Femur (tissue), 1 donor: ENCODE measurements at regions not wholly inside any gene's neighbourhood (a gene's known extent, or its start where the extent isn't known, plus 50 kb on each side); places are given as distances from the start of the nearest gene placed in this dataset.

Source experiments
- DNase-seq: peaks from one replicate; pipeline ENCODE4 v3.0.0-alpha.2; 2017

DNA sequence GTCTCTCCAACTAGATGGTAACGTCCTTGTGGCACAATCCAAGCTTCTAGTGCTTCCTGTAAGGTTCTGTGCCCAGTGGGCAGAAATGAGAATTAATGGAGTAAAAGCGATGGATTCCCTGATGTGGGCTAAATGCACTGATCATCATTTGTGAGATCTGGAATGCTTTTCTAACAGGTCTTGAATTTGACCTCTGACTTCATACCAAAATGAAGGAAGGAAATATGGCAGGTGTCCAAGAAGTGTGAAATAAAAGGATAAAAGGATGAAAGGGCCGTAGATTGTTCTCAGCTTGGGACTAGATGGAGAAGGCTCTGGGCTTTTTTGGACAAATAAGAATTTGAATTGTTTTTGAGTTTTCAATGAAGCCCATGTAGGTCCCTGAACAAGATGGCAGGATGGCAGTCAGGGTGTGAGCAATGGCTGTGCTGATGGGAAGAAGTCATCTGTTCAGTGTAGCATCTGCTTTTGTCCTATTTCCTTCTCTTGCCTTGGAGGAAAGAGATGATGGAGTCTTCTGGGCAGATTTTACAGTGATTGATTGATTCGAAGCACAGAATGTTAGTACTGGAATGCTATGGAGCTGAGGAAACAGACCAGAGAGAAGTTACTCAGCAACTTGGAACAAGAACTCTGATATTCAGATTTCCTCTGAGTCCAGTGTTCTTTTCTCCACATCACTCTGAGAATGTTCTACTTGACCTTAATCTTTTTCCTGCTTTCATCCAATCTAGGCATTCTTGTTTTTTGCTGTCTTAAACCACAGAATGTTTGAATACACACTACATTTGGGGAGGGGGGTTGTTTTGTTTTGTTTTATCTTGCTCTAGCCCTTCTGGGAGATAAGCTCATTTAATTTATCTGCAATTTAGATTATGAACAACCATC lies 286.0 kb downstream of the HLX start:
- DNase-seq, result no peak

DNA sequence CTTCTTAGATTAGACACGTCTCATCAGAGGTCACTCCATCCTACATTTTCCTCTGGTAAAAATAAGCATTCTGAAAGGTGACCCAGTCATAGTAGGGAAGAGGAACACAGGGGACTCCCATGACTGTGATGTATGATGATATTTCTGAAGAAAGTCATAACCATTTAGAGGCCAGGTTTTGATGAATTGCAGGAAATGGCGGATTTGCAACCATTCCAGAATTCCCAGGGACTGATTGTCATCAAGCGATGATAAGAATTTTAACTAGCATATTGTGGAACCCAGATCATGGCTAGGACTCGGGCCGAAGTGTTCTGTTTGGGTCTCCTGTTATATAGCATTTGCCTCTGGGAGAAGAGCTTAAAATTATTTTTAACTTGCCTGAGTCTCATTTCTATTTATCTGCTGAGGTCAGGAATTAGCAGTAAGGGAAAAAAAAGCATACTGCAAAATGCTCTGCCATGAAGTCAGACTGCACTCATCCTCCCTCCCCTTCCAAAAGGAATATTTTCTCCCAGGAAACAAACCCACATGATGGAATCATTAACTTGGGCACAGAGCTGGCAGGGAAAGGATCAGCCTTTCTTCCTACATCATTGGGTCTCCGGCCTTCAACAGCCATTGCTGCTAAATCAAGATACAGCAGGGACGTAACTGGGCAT lies 286.7 kb downstream of the HLX start:
- DNase-seq, result no peak

DNA sequence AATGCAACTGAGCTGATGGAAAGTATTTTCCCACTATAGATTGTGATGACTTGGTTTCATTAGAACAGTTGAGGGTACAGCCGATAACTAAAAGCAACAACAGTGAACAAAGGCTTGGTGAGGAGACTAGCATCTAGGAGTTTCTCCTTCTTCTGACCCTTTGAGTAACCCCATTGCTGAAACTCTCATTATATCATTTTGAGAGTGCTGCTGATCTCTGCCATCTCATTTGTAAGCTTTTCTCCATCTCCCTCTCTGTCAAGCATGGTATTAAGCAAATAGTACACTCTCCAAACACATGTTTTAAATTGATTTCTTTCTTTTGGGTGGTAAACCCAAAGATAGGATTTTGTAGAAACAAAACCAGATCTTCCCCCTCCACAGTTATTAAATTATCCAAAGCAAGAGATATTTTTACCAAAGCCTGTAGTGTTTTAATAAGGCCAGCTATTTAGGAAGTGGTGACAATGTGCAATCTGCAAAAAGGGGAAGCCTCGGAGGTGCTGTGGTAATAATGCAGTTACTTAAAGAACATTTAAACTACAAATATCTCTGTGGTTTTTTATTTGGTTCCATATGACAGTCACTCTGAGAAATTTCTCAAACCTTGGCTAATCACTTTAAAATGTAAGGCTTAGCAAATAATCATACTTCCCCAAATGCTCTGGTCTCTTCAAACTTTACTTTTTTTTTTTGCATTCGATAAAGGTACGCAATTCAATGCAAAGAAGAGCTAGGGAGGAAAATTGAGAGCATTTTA lies 287.5 kb downstream of the HLX start:
- DNase-seq, result no peak

GRCh38 chr1:221169447-221169889 lies 290.2 kb downstream of the HLX start:
- no peak for DNase-seq

DNA sequence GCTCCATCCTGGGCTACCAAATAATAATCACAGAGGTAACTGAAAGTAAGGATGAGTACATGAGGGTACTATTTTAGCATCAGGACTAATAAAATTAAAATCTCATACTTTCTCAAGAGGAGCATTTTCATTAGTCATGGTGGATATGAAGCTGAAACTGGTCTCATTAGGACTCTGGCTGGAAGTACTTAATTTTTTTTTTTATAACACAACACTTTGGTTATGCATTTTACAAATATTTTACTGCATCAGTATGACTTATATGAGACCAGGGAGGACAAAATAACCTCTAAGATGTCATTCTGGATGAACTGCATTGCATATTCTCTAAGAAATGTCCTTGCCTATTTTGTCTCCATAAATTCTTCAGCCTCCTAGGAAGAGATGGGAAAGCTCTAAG lies 290.9 kb downstream of the HLX start:
- DNase-seq, result no peak

GRCh38 chr1:221171768-221172167 lies 292.5 kb downstream of the HLX start:
- DNase-seq, result no peak

- DNase-seq, result no peak
Measured at GRCh38 chr1:221172841-221173240, 293.6 kb downstream of the HLX start.

DNA sequence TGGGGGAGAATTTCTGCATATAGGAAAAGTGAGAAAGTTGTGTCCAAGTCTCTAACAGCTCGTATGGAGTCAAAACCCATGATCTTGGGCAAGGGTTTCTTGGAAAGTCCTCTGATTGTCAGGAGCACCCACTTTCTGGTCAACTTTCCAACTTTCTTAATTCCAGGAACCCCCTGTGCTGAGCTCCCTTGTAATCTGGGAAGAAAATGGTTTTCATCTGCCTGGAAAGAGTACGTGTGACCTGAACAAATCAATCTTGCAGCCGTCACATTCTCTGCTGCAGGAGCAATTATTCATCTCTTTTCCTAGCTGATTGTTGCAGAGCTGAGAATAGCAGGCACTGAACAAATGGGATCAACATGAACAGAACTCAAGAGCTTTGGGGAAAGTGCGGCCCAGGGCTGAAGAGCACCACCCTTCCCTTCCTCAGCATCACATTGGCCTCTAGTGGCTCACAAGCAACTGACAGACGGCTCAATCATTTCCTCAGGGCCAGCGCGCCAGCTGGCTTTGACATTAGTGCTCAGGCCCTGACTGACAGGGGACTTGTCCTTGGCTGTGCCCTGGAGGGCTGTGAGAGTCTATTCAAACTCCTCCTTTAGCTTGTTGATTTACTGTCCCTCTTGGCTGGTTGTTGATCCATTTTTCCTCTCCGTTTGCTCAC lies 295.2 kb downstream of the HLX start:
- peak; percentile 57 for DNase-seq

- DNase-seq, result no peak
Measured at GRCh38 chr1:221175249-221175648, 296.0 kb downstream of the HLX start.

DNA sequence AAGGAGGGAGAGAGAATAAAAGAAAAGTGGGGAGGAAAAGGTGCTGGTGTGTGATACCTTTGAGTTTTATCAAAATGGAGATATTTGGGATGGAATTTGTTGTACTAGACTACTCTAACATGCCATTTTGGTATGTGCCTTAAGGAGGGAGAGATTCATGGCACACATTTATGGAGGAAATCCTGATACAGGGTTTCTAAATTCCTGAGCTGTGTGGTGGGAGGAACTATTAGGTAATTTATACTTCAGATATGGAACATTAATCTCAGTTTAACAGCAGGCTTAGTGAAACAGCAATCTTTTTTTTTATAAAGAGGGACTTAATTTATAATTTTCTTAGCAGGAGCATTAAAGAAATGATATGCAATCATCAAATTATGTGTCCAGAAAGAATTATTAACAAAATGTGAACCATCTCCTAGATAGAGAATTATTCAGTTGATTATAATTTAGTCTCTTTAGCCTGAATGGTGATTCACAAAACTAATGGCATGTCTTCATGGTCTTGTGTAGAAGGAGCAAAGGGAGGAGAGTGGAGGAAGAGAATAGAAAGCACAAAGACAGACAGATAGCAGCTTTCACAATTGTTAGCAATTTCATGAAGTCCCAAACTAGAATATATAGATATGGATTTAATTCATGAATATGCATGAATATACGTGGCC lies 301.6 kb downstream of the HLX start:
- DNase-seq, result no peak

DNA sequence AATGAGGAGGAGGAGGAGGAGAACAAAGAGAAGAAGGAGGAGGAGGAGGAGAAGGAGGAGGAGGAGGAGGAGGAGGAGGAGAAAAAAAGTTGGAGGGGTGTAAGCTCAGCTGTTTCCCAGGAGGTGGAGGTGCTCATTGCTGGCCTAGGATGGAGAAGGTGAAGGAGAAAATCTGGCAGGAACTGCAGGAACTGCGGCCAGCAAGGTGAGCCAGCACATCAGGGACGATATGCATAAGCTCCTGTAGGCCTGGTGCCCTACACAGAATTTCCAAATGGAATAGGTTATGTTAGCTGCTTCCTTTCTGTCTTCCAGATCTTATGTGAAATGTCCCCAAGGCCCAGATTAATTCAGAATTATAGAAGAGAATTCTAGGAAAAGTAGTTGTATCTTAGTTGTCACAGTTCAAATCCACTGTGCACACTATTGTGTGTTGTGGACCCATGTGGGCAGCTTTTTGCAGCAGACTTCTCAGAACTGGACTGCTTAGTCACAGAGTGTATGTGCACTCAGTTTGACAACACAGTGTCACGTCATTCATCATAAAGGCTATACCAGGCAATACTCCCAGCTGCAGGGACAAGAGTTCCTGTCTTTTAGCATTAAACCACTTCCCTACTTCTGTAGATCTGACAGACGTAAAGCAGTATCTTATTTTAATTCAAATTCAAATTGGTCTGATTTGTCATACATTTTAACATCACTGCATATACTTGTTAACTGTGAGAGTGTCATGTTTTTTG lies 303.7 kb downstream of the HLX start:
- no peak for DNase-seq

DNA sequence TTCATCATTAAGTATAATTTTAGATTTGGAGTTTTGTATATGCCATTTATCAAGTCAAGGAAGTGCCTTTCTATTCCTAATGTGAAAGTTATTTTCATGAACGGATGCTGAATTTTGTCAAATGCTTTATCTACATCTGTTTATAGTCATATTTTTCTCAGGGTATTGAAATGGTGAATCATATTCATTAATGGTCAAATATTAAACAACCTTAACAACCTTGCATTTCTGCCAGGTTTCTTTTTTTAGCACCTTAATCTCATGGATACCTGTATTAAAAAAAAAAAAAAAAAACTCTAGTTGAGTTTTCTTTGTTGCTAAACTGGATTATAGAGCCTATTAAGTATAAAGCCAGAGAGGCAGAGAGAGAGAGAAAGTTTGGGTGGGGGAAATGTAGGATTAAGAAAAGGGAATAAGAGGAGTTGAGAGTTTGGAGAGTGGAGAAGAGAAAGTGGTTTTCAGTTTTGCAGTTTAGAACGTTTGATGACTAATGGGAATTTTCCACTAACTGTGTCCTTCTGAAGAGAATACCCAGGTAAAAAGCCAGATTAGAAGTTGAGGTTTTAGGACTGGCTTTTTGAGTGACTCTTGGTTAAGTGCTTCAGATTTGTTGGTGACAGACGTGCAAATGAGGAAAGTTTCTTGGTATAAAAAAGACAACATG lies 305.0 kb downstream of the HLX start:
- DNase-seq, result no peak

DNA sequence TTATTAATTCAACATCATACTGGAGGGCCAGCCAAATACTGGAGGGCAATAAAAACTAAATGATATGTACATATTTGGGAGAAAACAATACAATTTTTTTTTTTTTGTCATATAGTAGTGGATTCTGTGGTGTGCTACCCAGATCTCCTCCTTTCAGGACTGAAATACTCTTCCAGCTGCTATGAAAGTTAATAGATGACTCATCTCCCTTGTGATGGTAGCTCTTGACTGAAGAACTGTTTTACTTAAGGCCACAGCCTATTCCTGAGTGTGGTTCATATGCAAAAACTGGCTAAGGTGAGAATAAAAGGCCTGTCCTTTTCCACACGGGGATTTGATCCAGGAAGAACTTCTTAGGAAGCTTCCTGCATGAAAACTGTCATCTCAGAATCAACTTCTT lies 307.9 kb downstream of the HLX start:
- DNase-seq, result no peak

DNA sequence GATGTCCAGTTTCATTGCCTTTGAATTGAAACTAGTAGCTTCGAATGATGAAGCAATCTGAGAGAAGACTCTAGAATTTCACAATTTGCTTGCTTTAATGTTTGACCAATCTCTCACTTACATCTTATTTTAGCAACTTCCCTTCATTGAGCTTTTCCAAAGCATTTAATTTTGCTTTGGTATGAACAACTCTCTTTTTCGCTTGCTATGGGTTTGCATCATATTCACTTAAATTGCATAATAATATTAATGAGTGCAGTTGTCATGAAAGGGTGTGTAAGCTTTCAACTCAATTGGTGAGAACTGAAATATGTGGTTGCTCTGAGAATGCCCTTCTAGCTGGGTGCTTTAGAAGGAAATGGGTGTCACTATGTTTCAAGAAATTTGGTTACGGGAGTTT lies 309.2 kb downstream of the HLX start:
- DNase-seq, result no peak

DNA sequence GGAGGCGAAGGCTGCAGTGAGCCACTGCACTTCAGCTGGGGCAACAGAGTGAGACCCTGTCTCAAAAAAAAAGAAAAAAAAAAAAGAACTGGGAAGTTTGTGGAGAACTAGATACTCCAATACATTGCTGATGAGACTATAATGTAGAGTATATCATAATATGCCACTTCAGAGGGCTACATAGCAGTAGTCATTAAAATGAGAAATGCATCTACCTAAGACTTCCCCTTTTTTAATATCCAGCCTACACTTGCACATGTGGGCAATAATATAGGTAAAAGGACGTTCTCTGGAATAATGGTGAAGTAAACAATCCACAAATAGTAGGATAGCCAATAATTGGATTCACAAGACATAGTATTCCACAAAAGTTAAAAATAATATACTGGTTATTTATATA lies 311.0 kb downstream of the HLX start:
- DNase-seq, result no peak

DNA sequence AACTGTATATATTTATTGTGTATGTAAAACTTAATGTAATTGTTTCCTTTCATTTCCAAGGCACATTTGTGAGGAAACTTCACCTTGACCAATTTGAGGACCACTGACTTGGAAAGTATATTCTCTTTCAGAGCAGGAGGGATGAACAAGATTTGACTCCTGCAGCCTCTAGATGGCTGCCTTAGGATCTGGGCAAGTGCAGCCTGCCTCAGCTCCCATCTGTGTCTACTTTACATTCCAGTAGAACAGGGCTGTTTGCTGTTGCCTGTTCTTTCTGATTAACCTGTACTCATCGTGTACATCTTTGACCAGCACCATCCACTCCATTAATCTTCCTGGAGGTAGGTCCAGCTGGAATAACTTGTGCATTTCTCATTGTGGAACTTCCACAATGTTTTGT lies 312.8 kb downstream of the HLX start:
- DNase-seq, result no peak

- DNase-seq, result no peak
Measured at GRCh38 chr1:221200464-221200863, 321.2 kb downstream of the HLX start.

- no peak for DNase-seq
Measured at GRCh38 chr1:221201773-221202172, 322.5 kb downstream of the HLX start.

- peak; percentile 89 for DNase-seq
Measured at GRCh38 chr1:221203224-221204054, 324.2 kb downstream of the HLX start.
